ENCODE measurements at regions not wholly inside any gene's neighbourhood (a gene's known extent, or its start where the extent isn't known, plus 50 kb on each side); places are given as distances from the start of the nearest gene placed in this dataset.
"Not testable (repeated sequence)": the region's sequence is repeated elsewhere in the genome, so short reads cannot be mapped to it uniquely, and the experiment has no call there.

DNA sequence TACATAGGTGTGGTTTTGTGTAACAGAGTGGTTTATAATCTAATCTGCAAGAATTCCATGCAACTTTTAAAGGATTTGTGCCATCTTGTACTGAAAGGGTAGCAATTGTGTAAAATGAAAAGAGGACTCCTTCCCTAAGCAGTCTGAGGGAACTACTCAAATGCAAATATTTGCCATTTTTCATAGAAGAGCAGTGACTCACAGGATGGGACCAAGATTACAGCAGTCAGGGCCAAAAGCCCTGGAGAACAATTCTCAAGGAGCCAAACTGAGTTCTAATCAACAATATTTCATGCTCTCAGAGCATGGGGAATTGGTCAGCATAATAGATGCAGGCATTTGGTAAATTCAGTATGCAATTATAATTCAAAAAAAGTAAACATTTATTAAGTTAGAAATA is 495.8 kb downstream of the CHSY3 start:
- Histone ChIP-seq H3K27ac (ENCODE audit: low read depth, low read length) (no peak overlapping the region), H3K4me3 (ENCODE audit: low read depth in 1 of 2, low read length in 2 of 2) (no peak overlapping the region), H3K9ac (ENCODE audit: low read depth in 1 of 2, low read length in 2 of 2) (no peak overlapping the region), H3K36me3 (ENCODE audit: control insufficient read depth in 1 of 2, insufficient read depth in 2 of 2, low read length in 2 of 2) (no peaks in the 10 kb centered on the region), H3K4me1 (ENCODE audit: control insufficient read depth in 1 of 2, insufficient read depth in 2 of 2, low read length in 2 of 2) (no peaks in the 10 kb centered on the region), H3K9me3 (ENCODE audit: control insufficient read depth in 1 of 2, low read length in 2 of 2) (peaks cover 3 to 6% of the 10 kb centered on the region in 2 donors), H3K27me3 (ENCODE audit: control insufficient read depth in 1 of 2, insufficient read depth in 2 of 2, low read length in 2 of 2) (no peaks in the 10 kb centered on the region)

DNA sequence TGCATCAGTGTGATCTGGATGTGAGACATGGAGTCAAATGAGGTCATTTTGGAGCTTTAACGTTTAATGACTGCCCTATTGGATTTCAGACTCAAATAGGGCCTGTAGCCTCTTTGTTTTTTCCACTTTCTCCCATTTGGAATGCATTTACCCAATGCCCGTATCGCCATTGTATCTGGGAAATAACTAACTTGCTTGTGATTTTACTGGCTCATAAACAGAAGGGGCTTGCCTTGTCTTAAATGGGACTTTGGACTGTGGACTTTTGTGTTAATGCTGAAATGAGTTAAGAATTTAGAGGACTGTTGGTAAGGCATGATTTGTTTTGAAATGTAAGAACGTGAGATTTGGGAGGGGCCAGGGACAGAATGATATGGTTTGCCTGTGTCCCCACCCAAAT is 494.6 kb downstream of the CHSY3 start:
- Histone ChIP-seq H3K4me3 (ENCODE audit: low read depth in 1 of 2, low read length in 2 of 2) (no peak overlapping the region), H3K27me3 (ENCODE audit: control insufficient read depth in 1 of 2, insufficient read depth in 2 of 2, low read length in 2 of 2) (no peaks in the 10 kb centered on the region), H3K27ac (ENCODE audit: low read depth, low read length) (no peak overlapping the region), H3K36me3 (ENCODE audit: control insufficient read depth in 1 of 2, insufficient read depth in 2 of 2, low read length in 2 of 2) (no peaks in the 10 kb centered on the region), H3K4me1 (ENCODE audit: control insufficient read depth in 1 of 2, insufficient read depth in 2 of 2, low read length in 2 of 2) (no peaks in the 10 kb centered on the region), H3K9ac (ENCODE audit: low read depth in 1 of 2, low read length in 2 of 2) (no peak overlapping the region), H3K9me3 (ENCODE audit: control insufficient read depth in 1 of 2, low read length in 2 of 2) (peaks cover 3 to 6% of the 10 kb centered on the region in 2 donors)

DNA sequence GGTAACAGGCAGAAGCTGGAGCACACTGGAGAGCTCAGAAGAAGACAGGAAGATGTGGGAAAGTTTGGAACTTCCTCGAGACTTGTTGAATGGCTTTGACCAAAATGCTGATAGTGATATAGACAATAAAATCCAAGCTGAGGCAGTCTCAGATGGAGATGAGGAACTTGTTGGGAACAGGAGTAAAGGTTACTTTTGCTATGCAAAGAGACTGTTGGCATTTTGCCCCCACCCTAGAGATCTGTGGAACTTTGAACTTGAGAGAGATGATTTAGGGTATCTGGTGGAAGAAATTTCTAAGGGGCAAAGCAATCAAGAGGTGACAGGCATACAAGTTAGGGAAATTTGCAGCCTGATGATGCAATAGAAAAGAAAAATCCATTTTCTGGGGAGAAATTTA is 493.5 kb downstream of the CHSY3 start:
- H3K9ac ChIP-seq (ENCODE audit: low read depth in 1 of 2, low read length in 2 of 2); H3K27me3 ChIP-seq (ENCODE audit: control insufficient read depth in 1 of 2, insufficient read depth in 2 of 2, low read length in 2 of 2); H3K9me3 ChIP-seq (ENCODE audit: control insufficient read depth in 1 of 2, low read length in 2 of 2); H3K27ac ChIP-seq (ENCODE audit: low read depth, low read length); H3K36me3 ChIP-seq (ENCODE audit: control insufficient read depth in 1 of 2, insufficient read depth in 2 of 2, low read length in 2 of 2); H3K4me3 ChIP-seq (ENCODE audit: low read depth in 1 of 2, low read length in 2 of 2); H3K4me1 ChIP-seq (ENCODE audit: control insufficient read depth in 1 of 2, insufficient read depth in 2 of 2, low read length in 2 of 2): not testable (repeated sequence)

DNA sequence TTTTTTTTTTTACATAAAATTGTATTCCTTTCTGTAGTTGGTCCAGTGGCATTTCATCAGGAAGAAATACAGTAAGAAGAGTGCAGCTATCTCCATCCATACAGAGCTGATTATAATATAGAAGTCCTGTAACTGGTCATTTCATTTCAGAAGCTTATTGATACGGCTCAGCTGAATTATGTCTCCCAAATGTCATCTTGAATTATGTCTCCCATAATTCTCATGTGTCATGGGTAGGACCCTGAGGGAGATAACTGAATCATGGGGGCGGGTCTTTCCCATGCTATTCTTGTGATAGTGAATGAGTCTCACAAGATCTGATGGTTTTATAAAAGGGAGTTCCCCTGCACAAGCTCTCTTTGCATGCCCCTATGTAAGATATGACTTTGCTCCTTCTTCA is 492.9 kb downstream of the CHSY3 start:
- no peaks in the 10 kb centered on the region for H3K4me1 ChIP-seq (ENCODE audit: control insufficient read depth in 1 of 2, insufficient read depth in 2 of 2, low read length in 2 of 2)
- no peak overlapping the region for H3K9ac ChIP-seq (ENCODE audit: low read depth in 1 of 2, low read length in 2 of 2)
- no peak overlapping the region for H3K27ac ChIP-seq (ENCODE audit: low read depth, low read length)
- no peaks in the 10 kb centered on the region for H3K36me3 ChIP-seq (ENCODE audit: control insufficient read depth in 1 of 2, insufficient read depth in 2 of 2, low read length in 2 of 2)
- no peak overlapping the region for H3K4me3 ChIP-seq (ENCODE audit: low read depth in 1 of 2, low read length in 2 of 2)
- H3K27me3 ChIP-seq (ENCODE audit: control insufficient read depth in 1 of 2, insufficient read depth in 2 of 2, low read length in 2 of 2) = no peaks in the 10 kb centered on the region
- peaks cover 3 to 6% of the 10 kb centered on the region in 2 donors for H3K9me3 ChIP-seq (ENCODE audit: control insufficient read depth in 1 of 2, low read length in 2 of 2)

DNA sequence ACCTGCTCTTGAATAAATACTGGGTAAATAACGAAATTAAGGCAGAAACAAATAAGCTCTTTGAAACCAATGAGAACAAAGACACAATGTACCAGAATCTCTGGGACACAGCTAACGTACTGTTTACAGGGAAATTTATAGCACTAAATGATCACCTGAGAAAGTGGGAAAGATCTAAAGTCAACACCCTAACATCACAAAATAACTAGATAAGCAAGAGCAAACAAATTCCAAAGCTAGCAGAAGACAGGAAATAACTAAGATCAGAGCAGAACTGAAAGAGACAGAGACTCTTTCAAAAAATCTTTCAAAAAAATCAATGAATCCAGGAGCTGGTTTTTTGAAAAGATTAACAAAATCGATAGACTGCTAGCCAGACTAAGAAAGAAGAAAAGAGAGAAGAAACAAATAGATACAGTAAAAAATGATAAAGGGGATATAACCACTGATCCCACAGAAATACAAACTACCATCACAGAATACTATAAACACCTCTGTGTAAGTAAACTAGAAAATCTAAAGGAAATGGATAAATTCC is 487.5 kb downstream of the CHSY3 start:
- H3K27me3 ChIP-seq (ENCODE audit: control insufficient read depth in 1 of 2, insufficient read depth in 2 of 2, low read length in 2 of 2); H3K27ac ChIP-seq (ENCODE audit: low read depth, low read length); H3K9me3 ChIP-seq (ENCODE audit: control insufficient read depth in 1 of 2, low read length in 2 of 2); H3K4me1 ChIP-seq (ENCODE audit: control insufficient read depth in 1 of 2, insufficient read depth in 2 of 2, low read length in 2 of 2); H3K36me3 ChIP-seq (ENCODE audit: control insufficient read depth in 1 of 2, insufficient read depth in 2 of 2, low read length in 2 of 2); H3K9ac ChIP-seq (ENCODE audit: low read depth in 1 of 2, low read length in 2 of 2); H3K4me3 ChIP-seq (ENCODE audit: low read depth in 1 of 2, low read length in 2 of 2): not testable (repeated sequence)

DNA sequence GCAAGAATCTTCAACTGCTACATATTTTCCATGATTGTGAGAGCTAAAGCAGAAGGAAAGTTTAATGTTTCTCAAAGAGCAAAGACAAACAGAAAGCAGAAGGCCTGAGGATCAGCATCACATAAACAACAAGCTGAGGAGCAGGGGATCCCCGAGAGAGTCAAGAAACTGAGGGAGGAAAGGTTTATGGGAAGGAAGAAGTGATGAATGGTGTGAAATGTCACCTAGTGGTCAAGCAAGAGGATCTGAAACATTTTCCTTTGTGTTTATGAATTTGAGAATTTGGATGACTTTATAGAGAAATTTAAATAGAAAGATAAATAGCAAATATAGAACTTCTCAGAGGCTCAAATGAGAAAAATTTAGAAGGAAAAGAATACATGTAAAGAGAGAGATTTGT is 481.9 kb downstream of the CHSY3 start:
- Histone ChIP-seq H3K4me1 (ENCODE audit: control insufficient read depth in 1 of 2, insufficient read depth in 2 of 2, low read length in 2 of 2) (no peaks in the 10 kb centered on the region), H3K9ac (ENCODE audit: low read depth in 1 of 2, low read length in 2 of 2) (no peak overlapping the region), H3K4me3 (ENCODE audit: low read depth in 1 of 2, low read length in 2 of 2) (no peak overlapping the region), H3K27ac (ENCODE audit: low read depth, low read length) (no peak overlapping the region), H3K9me3 (ENCODE audit: control insufficient read depth in 1 of 2, low read length in 2 of 2) (no peaks in the 10 kb centered on the region), H3K36me3 (ENCODE audit: control insufficient read depth in 1 of 2, insufficient read depth in 2 of 2, low read length in 2 of 2) (no peaks in the 10 kb centered on the region), H3K27me3 (ENCODE audit: control insufficient read depth in 1 of 2, insufficient read depth in 2 of 2, low read length in 2 of 2) (no peaks in the 10 kb centered on the region)

DNA sequence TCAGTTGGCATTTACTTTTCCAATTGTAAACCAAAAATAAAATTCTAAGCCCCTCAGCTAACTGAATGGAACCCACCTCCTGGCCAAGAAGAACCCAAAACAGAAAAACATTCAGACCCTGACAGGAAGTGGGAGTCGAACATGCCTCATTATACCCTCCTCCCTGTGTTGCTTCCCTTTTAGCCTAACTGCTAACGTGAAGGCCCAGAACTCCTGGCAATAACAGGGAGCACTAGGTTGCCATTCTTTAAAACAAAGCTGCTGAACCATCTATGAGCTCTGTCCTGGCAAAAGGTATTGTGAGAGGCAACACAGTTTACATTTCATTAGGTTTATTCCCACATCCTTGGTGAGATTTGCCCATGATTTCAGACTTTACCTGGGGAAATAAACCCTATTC is 481.4 kb downstream of the CHSY3 start:
- no peaks in the 10 kb centered on the region for H3K27me3 ChIP-seq (ENCODE audit: control insufficient read depth in 1 of 2, insufficient read depth in 2 of 2, low read length in 2 of 2)
- no peaks in the 10 kb centered on the region for H3K9me3 ChIP-seq (ENCODE audit: control insufficient read depth in 1 of 2, low read length in 2 of 2)
- H3K36me3 ChIP-seq (ENCODE audit: control insufficient read depth in 1 of 2, insufficient read depth in 2 of 2, low read length in 2 of 2) = no peaks in the 10 kb centered on the region
- H3K4me1 ChIP-seq (ENCODE audit: control insufficient read depth in 1 of 2, insufficient read depth in 2 of 2, low read length in 2 of 2) = no peaks in the 10 kb centered on the region
- no peak overlapping the region for H3K9ac ChIP-seq (ENCODE audit: low read depth in 1 of 2, low read length in 2 of 2)
- no peak overlapping the region for H3K4me3 ChIP-seq (ENCODE audit: low read depth in 1 of 2, low read length in 2 of 2)
- no peak overlapping the region for H3K27ac ChIP-seq (ENCODE audit: low read depth, low read length)

DNA sequence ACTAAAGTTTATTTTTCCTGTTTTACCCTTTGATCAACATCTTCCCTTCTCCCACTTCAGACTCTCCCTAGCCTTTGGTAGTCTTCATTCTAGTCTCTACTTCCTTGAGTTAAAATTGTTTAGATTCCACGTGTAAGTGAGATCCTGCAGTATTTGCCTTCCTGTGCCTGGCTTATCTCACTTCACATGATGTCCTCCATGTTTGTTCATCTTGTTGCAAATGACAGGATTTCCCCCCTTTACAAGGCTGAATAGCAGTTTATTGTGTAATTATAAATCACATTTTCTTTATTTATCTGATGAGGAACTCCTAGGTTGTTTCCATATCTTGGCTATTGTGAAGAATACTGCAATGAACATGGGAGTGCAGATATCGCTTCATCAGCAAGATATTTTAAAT is 461.7 kb downstream of the CHSY3 start:
- no peak overlapping the region for H3K4me3 ChIP-seq (ENCODE audit: low read depth in 1 of 2, low read length in 2 of 2)
- no peak overlapping the region for H3K27ac ChIP-seq (ENCODE audit: low read depth, low read length)

DNA sequence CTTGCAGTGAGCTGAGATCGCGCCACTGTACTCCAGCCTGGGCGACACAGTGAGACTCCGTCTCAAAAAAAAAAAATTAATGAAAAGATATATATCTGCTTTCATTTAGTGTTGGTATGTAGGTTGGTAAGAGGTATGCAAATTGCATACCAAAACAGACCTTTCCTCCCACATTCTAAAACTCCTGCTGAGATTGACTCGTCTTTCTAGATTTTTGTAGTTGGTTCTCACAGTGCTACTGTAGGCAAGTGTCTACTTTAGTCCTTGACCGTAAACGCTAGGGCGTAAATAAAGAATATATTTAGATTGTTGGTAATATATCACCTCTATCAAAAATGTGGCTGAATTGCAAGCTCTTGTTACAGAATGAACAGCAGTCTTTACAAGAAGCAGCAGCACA is 445.9 kb downstream of the CHSY3 start:
- H3K4me1 ChIP-seq (ENCODE audit: control insufficient read depth in 1 of 2, insufficient read depth in 2 of 2, low read length in 2 of 2) = no peaks in the 10 kb centered on the region
- H3K4me3 ChIP-seq (ENCODE audit: low read depth in 1 of 2, low read length in 2 of 2) = no peak overlapping the region
- H3K9me3 ChIP-seq (ENCODE audit: control insufficient read depth in 1 of 2, low read length in 2 of 2) = no peaks in the 10 kb centered on the region
- H3K9ac ChIP-seq (ENCODE audit: low read depth in 1 of 2, low read length in 2 of 2) = no peak overlapping the region
- H3K27me3 ChIP-seq (ENCODE audit: control insufficient read depth in 1 of 2, insufficient read depth in 2 of 2, low read length in 2 of 2) = no peaks in the 10 kb centered on the region
- H3K36me3 ChIP-seq (ENCODE audit: control insufficient read depth in 1 of 2, insufficient read depth in 2 of 2, low read length in 2 of 2) = no peaks in the 10 kb centered on the region
- H3K27ac ChIP-seq (ENCODE audit: low read depth, low read length) = no peak overlapping the region

More for the DNA sequence above, 461.7 kb downstream of the CHSY3 start:
- no peaks in the 10 kb centered on the region for H3K36me3 ChIP-seq (ENCODE audit: control insufficient read depth in 1 of 2, insufficient read depth in 2 of 2, low read length in 2 of 2)
- H3K4me1 ChIP-seq (ENCODE audit: control insufficient read depth in 1 of 2, insufficient read depth in 2 of 2, low read length in 2 of 2) = no peaks in the 10 kb centered on the region
- H3K9ac ChIP-seq (ENCODE audit: low read depth in 1 of 2, low read length in 2 of 2) = no peak overlapping the region
- no peaks in the 10 kb centered on the region for H3K27me3 ChIP-seq (ENCODE audit: control insufficient read depth in 1 of 2, insufficient read depth in 2 of 2, low read length in 2 of 2)
- no peaks in the 10 kb centered on the region for H3K9me3 ChIP-seq (ENCODE audit: control insufficient read depth in 1 of 2, low read length in 2 of 2)

DNA sequence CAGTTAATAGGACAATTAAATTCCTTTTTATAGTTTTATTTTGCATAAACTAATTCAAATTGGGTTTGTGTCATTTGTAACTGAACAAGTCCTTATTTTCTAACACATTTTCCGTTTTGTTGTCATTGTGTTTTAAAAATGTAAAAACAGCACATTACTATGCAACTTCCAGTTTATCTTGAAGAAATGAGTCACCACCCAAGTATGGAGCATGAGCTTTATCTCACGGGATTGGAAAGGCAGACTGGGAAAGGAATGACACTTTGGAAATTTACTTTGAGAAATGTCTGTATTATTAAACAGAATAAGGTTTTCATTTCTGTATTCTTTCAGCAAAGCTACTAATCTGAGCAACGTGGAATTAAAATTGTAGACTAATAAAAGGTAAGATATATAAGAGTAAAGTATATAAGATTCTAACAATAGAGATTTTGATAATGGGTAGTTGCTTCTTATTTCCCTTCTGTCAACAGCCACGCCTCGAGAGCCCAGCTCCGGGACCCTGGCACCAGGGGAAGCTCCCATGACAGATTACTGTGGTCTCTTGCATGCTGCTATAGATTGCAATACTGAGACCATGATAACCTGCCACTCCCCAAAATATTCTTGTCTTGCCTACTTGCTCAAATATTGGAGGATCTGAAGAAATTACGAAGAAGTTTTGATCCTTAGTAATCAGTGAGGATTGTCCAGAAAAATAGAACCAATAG is 433.1 kb downstream of the CHSY3 start:
- H3K9me3 ChIP-seq (ENCODE audit: control insufficient read depth in 1 of 2, low read length in 2 of 2) = no peaks in the 10 kb centered on the region
- no peak overlapping the region for H3K4me3 ChIP-seq (ENCODE audit: low read depth in 1 of 2, low read length in 2 of 2)
- H3K4me1 ChIP-seq (ENCODE audit: control insufficient read depth in 1 of 2, insufficient read depth in 2 of 2, low read length in 2 of 2) = no peaks in the 10 kb centered on the region
- H3K27ac ChIP-seq (ENCODE audit: low read depth, low read length) = no peak overlapping the region
- H3K9ac ChIP-seq (ENCODE audit: low read depth in 1 of 2, low read length in 2 of 2) = no peak overlapping the region
- no peaks in the 10 kb centered on the region for H3K27me3 ChIP-seq (ENCODE audit: control insufficient read depth in 1 of 2, insufficient read depth in 2 of 2, low read length in 2 of 2)
- H3K36me3 ChIP-seq (ENCODE audit: control insufficient read depth in 1 of 2, insufficient read depth in 2 of 2, low read length in 2 of 2) = no peaks in the 10 kb centered on the region
